ENCODE measurements at regions not wholly inside any gene's neighbourhood (a gene's known extent, or its start where the extent isn't known, plus 50 kb on each side); places are given as distances from the start of the nearest gene placed in this dataset.

DNA sequence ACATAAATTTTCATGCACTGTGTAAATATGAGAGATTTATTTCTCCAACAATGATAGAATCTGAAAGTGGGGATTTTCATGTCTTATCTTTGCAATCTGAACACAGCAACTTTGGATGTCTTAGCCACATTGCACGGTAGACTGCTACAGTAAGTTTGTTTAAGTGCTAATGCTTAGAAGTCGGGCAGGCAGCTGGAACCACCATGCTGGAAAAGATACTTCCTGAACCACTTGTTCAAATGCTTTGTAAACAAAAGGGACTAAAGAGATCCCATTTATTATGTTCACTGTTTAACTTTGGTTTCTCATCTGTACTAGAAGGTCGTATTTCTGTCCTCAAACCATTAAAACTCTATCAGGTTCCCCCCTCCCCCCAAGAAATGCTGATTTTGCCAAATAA is 555.9 kb upstream of the DIPK2B start:
- no peak overlapping the region for H3K4me3 ChIP-seq (ENCODE audit: low read depth, low read length)
- 0 out of 2 replicates have a peak, but pooled peaks cover 4% of the 10 kb centered on the region for H3K4me1 ChIP-seq (ENCODE audit: control insufficient read depth, insufficient read depth, low read length)
- H3K9me3 ChIP-seq (ENCODE audit: control insufficient read depth, insufficient read depth, low read depth, low read length): no peaks in the 10 kb centered on the region
- POLR2A ChIA-PET: no interaction called here
- CTCF ChIA-PET: no interaction called here
- no peak overlapping the region for H3K27ac ChIP-seq (ENCODE audit: extremely low read depth, low read depth, low read length)
- peaks cover 0 to 80% of the 10 kb centered on the region in 2 experiments; a peak in 1 of 3 replicates for H3K36me3 ChIP-seq (ENCODE audit: control insufficient read depth in 2 of 2, insufficient read depth in 1 of 2, low read length in 2 of 2)
- no peak for TF ChIP-seq ZNF426 (tag by site-specific recombination; IDR thresholded peaks at IDR 0.05)
- peak; percentile 48; the same call in 1 of the 2 replicates for TF ChIP-seq GLI2 (tag by site-specific recombination; IDR thresholded peaks at IDR 0.05; ENCODE audit: borderline replicate concordance, low read depth)
- peak; percentile 88 for TF ChIP-seq OSR2 (tag by site-specific recombination; IDR thresholded peaks at IDR 0.05)
- TF ChIP-seq SP3 (tag by site-specific recombination; IDR thresholded peaks at IDR 0.05): no peak
- no peak for TF ChIP-seq ZNF302 (tag by site-specific recombination; IDR thresholded peaks at IDR 0.05; ENCODE audit: low read depth)
- TF ChIP-seq, protein P1, sequence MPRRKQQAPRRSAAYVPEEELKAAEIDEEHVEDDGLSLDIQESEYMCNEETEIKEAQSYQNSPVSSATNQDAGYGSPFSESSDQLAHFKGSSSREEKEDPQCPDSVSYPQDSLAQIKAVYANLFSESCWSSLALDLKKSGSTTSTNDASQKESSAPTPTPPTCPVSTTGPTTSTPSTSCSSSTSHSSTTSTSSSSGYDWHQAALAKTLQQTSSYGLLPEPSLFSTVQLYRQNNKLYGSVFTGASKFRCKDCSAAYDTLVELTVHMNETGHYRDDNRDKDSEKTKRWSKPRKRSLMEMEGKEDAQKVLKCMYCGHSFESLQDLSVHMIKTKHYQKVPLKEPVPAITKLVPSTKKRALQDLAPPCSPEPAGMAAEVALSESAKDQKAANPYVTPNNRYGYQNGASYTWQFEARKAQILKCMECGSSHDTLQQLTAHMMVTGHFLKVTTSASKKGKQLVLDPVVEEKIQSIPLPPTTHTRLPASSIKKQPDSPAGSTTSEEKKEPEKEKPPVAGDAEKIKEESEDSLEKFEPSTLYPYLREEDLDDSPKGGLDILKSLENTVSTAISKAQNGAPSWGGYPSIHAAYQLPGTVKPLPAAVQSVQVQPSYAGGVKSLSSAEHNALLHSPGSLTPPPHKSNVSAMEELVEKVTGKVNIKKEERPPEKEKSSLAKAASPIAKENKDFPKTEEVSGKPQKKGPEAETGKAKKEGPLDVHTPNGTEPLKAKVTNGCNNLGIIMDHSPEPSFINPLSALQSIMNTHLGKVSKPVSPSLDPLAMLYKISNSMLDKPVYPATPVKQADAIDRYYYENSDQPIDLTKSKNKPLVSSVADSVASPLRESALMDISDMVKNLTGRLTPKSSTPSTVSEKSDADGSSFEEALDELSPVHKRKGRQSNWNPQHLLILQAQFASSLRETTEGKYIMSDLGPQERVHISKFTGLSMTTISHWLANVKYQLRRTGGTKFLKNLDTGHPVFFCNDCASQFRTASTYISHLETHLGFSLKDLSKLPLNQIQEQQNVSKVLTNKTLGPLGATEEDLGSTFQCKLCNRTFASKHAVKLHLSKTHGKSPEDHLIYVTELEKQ (tag by site-specific recombination; IDR thresholded peaks at IDR 0.05; ENCODE audit: borderline replicate concordance): no peak
- no peak for TF ChIP-seq ZNF23 (tag by site-specific recombination; IDR thresholded peaks at IDR 0.05; ENCODE audit: borderline replicate concordance)
- peak; percentile 67 for TF ChIP-seq PRDM6 (tag by site-specific recombination; IDR thresholded peaks at IDR 0.05)
- TF ChIP-seq, protein P2, sequence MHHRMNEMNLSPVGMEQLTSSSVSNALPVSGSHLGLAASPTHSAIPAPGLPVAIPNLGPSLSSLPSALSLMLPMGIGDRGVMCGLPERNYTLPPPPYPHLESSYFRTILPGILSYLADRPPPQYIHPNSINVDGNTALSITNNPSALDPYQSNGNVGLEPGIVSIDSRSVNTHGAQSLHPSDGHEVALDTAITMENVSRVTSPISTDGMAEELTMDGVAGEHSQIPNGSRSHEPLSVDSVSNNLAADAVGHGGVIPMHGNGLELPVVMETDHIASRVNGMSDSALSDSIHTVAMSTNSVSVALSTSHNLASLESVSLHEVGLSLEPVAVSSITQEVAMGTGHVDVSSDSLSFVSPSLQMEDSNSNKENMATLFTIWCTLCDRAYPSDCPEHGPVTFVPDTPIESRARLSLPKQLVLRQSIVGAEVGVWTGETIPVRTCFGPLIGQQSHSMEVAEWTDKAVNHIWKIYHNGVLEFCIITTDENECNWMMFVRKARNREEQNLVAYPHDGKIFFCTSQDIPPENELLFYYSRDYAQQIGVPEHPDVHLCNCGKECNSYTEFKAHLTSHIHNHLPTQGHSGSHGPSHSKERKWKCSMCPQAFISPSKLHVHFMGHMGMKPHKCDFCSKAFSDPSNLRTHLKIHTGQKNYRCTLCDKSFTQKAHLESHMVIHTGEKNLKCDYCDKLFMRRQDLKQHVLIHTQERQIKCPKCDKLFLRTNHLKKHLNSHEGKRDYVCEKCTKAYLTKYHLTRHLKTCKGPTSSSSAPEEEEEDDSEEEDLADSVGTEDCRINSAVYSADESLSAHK (tag by site-specific recombination; IDR thresholded peaks at IDR 0.05): no peak
- no peak for TF ChIP-seq ZSCAN16 (tag by site-specific recombination; IDR thresholded peaks at IDR 0.05)
- no peak for TF ChIP-seq ZNF26 (tag by site-specific recombination; IDR thresholded peaks at IDR 0.05)
- TF ChIP-seq ZNF624 (tag by site-specific recombination; IDR thresholded peaks at IDR 0.05): no peak
- no peak for TF ChIP-seq ZNF660 (tag by site-specific recombination; IDR thresholded peaks at IDR 0.05)
- TF ChIP-seq ZNF366 (tag by site-specific recombination; conservative IDR thresholded peaks at IDR 0.05): no peak
- TF ChIP-seq ZNF121 (tag by site-specific recombination; IDR thresholded peaks at IDR 0.05): no peak
- peak; percentile 73 for TF ChIP-seq FEZF1 (tag by site-specific recombination; IDR thresholded peaks at IDR 0.05)
- no peak for TF ChIP-seq ZNF350 (tag by site-specific recombination; IDR thresholded peaks at IDR 0.05)
- no peak for TF ChIP-seq ZNF133 (tag by site-specific recombination; IDR thresholded peaks at IDR 0.05)
- TF ChIP-seq TRIM28 (IDR thresholded peaks at IDR 0.05; ENCODE audit: borderline replicate concordance, low read length): peak; percentile 87; the same call in 1 of the 2 replicates
- no peak for TF ChIP-seq ZNF10 (tag by site-specific recombination; IDR thresholded peaks at IDR 0.05)
- TF ChIP-seq ZNF488 (tag by site-specific recombination; IDR thresholded peaks at IDR 0.05): no peak
- no peak for TF ChIP-seq ZNF658 (tag by site-specific recombination; IDR thresholded peaks at IDR 0.05)
- no peak for TF ChIP-seq KLF10 (tag by site-specific recombination; IDR thresholded peaks at IDR 0.05)
- peak; percentile 95 for TF ChIP-seq TCF7L2 (IDR thresholded peaks at IDR 0.05; ENCODE audit: borderline replicate concordance, low read depth, low read length)
- TF ChIP-seq ZNF214 (tag by site-specific recombination; IDR thresholded peaks at IDR 0.05; ENCODE audit: borderline replicate concordance): no peak
- no peak for TF ChIP-seq SALL2 (tag by site-specific recombination; IDR thresholded peaks at IDR 0.05; ENCODE audit: borderline replicate concordance)
- TF ChIP-seq ZXDB (tag by site-specific recombination; IDR thresholded peaks at IDR 0.05): peak; percentile 85
- peak; percentile 58; the same call in 1 of the 2 replicates for TF ChIP-seq MZF1 (tag by site-specific recombination; IDR thresholded peaks at IDR 0.05; ENCODE audit: borderline replicate concordance)
- TF ChIP-seq ZNF510 (tag by site-specific recombination; IDR thresholded peaks at IDR 0.05; ENCODE audit: insufficient replicate concordance): no peak
- TF ChIP-seq ZNF48 (tag by site-specific recombination; IDR thresholded peaks at IDR 0.05): no peak

Data from HEK293 (cell line).